DOHH2 (cell line): ENCODE measurements at regions not wholly inside any gene's neighbourhood (a gene's known extent, or its start where the extent isn't known, plus 50 kb on each side); places are given as distances from the start of the nearest gene placed in this dataset.

Source experiments
- H3F3A ChIP-seq: fragments of 200-600 bp; sonication (generic), shearing (Covaris generic); 2 replicates; pipeline ENCODE4 v1.6.0; 2016; ENCODE audit warnings: antibody characterized with exemption, mild to moderate bottlenecking; ENCODE audit not compliant: control insufficient read depth, insufficient read depth
- H3K27ac ChIP-seq: fragments of 200-600 bp; sonication (generic); 2 replicates; pipeline ENCODE4 v1.5.1; 2014; ENCODE audit warnings: low read depth, mild to moderate bottlenecking, low read length, moderate library complexity
- H3K27me3 ChIP-seq: fragments of 200-600 bp; sonication (generic); 2 replicates; pipeline ENCODE4 v1.6.1; 2014; ENCODE audit warnings: mild to moderate bottlenecking, low read length, mixed read lengths; ENCODE audit not compliant: control insufficient read depth
- H3K36me3 ChIP-seq: fragments of 200-600 bp; sonication (generic); 2 replicates; pipeline ENCODE4 v1.6.1; 2014; ENCODE audit warnings: mild to moderate bottlenecking, low read length, moderate library complexity, mixed read lengths; ENCODE audit not compliant: control insufficient read depth
- H3K4me1 ChIP-seq: fragments of 200-600 bp; sonication (generic); 2 replicates; pipeline ENCODE4 v1.6.1; 2014; ENCODE audit warnings: mild to moderate bottlenecking, low read length, mixed read lengths; ENCODE audit not compliant: control insufficient read depth
- H3K4me2 ChIP-seq: fragments of 200-600 bp; sonication (generic); 2 replicates; pipeline ENCODE4 v1.6.0; 2014; ENCODE audit warnings: mild to moderate bottlenecking, low read length, moderate library complexity
- H3K4me3 ChIP-seq: fragments of 200-600 bp; sonication (generic); 2 replicates; pipeline ENCODE4 v1.5.1; 2014; ENCODE audit warnings: mild to moderate bottlenecking, low read length, mixed read lengths
- H3K79me2 ChIP-seq: fragments of 200-600 bp; sonication (generic); 2 replicates; pipeline ENCODE4 v1.6.1; 2014; ENCODE audit warnings: mild to moderate bottlenecking, low read length, mixed read lengths; ENCODE audit not compliant: control insufficient read depth
- H3K9me2 ChIP-seq: fragments of 200-600 bp; sonication (generic); replicated peaks from 2 replicates; pipeline ENCODE4 v1.6.1; 2014; ENCODE audit warnings: mild to moderate bottlenecking, low read length, mixed read lengths; ENCODE audit not compliant: control insufficient read depth
- H3K9me3 ChIP-seq: fragments of 200-600 bp; sonication (generic); 2 replicates; pipeline ENCODE4 v1.6.1; 2014; ENCODE audit warnings: antibody characterized with exemption, low read length, mixed read lengths; ENCODE audit not compliant: control insufficient read depth, insufficient read depth
- H4K20me1 ChIP-seq: fragments of 200-600 bp; sonication (generic); 2 replicates; pipeline ENCODE4 v1.6.0; 2014; ENCODE audit warnings: low read depth, mild to moderate bottlenecking, antibody characterized with exemption, low read length, moderate library complexity; ENCODE audit not compliant: control insufficient read depth, insufficient read depth
- EZH2phosphoT487 ChIP-seq: fragments of 200-600 bp; sonication (generic); IDR thresholded peaks from 2 replicates; pipeline ENCODE4 v1.6.1; 2017; ENCODE audit warnings: borderline replicate concordance, mild to moderate bottlenecking, antibody characterized with exemption, low read length, moderate library complexity, mixed read lengths
- TF ChIP-seq, protein P1 (sequence below): fragments of 200-600 bp; sonication (generic); IDR thresholded peaks from one replicate; pipeline ENCODE4 v1.5.1; 2014; ENCODE audit warnings: antibody characterized with exemption, mild to moderate bottlenecking, low read depth, low read length; ENCODE audit not compliant: poor library complexity, severe bottlenecking

DNA sequence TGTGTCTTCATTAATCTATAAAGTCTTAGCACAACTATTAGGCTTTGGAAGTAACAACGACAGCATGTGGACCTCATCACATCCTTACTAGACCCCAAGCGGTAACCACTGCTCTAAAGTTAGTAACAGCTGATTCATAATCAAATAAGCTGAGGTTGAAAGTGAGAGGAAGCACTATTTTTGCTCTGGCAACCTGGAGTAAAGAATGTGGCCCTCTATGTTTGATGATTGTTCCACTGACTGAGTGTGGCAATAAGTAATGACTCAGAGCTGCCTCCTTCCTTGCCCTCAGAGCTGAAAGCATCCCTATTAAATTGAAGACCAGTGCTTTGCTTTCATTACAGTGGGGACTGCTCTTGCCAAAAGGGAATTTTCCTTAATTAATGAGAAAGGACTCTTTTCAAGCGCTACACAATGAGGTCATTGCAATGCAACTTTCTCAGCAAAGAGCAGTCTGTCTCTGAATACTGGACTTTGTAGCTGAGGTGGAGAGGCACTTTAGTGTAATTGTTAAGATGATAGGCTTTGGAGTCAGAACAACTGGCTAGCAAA lies 906.1 kb upstream of the RAG2 start:
- Histone ChIP-seq H4K20me1 (no peaks in the 10 kb centered on the region), H3K4me2 (no peak overlapping the region), H3K36me3 (no peaks in the 10 kb centered on the region), H3K27me3 (no peaks in the 10 kb centered on the region), H3K27ac (no peak overlapping the region), H3K79me2 (no peaks in the 10 kb centered on the region), H3K4me3 (no peak overlapping the region), H3F3A (no peaks in the 10 kb centered on the region), H3K9me3 (no peaks in the 10 kb centered on the region), H3K9me2 (no peaks in the 10 kb centered on the region), H3K4me1 (no peaks in the 10 kb centered on the region)
- TF ChIP-seq, protein P1, sequence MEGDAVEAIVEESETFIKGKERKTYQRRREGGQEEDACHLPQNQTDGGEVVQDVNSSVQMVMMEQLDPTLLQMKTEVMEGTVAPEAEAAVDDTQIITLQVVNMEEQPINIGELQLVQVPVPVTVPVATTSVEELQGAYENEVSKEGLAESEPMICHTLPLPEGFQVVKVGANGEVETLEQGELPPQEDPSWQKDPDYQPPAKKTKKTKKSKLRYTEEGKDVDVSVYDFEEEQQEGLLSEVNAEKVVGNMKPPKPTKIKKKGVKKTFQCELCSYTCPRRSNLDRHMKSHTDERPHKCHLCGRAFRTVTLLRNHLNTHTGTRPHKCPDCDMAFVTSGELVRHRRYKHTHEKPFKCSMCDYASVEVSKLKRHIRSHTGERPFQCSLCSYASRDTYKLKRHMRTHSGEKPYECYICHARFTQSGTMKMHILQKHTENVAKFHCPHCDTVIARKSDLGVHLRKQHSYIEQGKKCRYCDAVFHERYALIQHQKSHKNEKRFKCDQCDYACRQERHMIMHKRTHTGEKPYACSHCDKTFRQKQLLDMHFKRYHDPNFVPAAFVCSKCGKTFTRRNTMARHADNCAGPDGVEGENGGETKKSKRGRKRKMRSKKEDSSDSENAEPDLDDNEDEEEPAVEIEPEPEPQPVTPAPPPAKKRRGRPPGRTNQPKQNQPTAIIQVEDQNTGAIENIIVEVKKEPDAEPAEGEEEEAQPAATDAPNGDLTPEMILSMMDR: no peak
- TF ChIP-seq EZH2phosphoT487: no peak

DNA sequence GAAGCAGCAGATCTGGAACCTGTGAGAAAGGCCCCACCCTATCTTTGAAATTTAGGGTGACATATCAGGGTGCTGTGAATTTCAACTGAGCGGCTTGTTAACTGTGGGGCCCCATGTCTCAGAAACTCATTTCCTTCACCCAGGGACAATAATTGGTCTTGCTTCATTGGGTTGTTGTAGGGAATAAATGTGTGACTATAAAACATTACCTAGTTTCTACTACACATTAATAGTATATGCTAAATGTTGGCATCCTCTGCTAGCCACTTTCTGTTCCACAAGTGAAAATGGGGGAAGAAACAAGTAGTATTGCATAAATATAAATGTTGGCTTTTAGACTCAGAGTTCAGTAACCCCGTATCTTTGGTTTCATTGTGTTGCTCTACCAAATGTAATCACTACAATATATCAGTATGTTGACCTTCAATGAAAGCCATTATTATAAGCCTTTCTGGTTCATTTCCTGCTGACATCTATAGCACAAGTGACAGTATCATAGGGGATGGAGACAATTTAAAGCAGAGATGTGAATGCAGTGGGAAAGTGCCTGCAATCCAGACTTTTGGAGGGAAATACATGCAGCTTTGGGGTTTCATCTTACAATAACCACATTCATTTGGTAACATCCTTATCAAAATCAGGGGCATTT lies 905.5 kb upstream of the RAG2 start:
- Histone ChIP-seq H3K9me3 (no peaks in the 10 kb centered on the region), H3K27ac (no peak overlapping the region), H3K4me3 (no peak overlapping the region), H3K9me2 (no peaks in the 10 kb centered on the region), H3K27me3 (no peaks in the 10 kb centered on the region), H3K79me2 (no peaks in the 10 kb centered on the region), H4K20me1 (no peaks in the 10 kb centered on the region), H3F3A (no peaks in the 10 kb centered on the region), H3K4me1 (no peaks in the 10 kb centered on the region), H3K4me2 (no peak overlapping the region), H3K36me3 (no peaks in the 10 kb centered on the region)
- TF ChIP-seq, protein P1: no peak
- TF ChIP-seq EZH2phosphoT487: no peak

DNA sequence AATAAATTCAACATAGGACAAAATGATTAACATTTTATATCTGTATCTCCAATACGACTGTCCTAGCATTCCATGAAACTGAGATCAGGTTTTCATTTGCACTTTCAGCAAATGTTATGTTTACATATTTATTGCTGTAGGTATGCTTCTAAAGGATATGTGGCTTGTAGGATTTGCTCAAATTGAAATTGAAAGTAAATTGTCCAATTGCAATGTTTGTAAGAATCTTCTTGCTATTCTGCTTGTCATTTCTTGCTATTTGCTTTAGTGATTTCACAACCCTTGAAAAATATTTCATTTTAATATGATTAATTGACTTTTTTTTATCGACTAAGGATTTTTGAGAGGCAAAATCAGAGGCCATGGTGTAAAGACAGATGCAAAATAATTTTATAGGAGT lies 904.2 kb upstream of the RAG2 start:
- Histone ChIP-seq H3K36me3 (no peaks in the 10 kb centered on the region), H3K4me2 (no peak overlapping the region), H3K27ac (no peak overlapping the region), H3K27me3 (no peaks in the 10 kb centered on the region), H3K4me1 (no peaks in the 10 kb centered on the region), H3K79me2 (no peaks in the 10 kb centered on the region), H3K4me3 (no peak overlapping the region), H3K9me3 (no peaks in the 10 kb centered on the region), H3K9me2 (no peaks in the 10 kb centered on the region), H3F3A (no peaks in the 10 kb centered on the region), H4K20me1 (no peaks in the 10 kb centered on the region)
- no peak for TF ChIP-seq EZH2phosphoT487
- TF ChIP-seq, protein P1: no peak
